Stomach (tissue), 8 donors: ENCODE measurements at regions not wholly inside any gene's neighbourhood (a gene's known extent, or its start where the extent isn't known, plus 50 kb on each side); places are given as distances from the start of the nearest gene placed in this dataset.

Experiments
- DNase-seq, 2 donors: peaks; one replicate each; pipeline versions ENCODE4 v3.0.0 to v3.0.0-alpha.2; 2013 to 2019
- H3K27ac ChIP-seq, 5 donors: fragments of 200-600 bp in 4 of 5; sonication (generic) in 4 of 5; one replicate each; pipeline ENCODE4 v1.5.1; 2013 to 2019; ENCODE audit warnings: mild to moderate bottlenecking in 1 of 5, moderate library complexity in 1 of 5
- H3K27me3 ChIP-seq, 3 donors: fragments of 200-600 bp; sonication (generic); one replicate each; pipeline ENCODE4 v1.5.1; 2017 to 2019; ENCODE audit warnings: mixed run types in 1 of 3
- H3K36me3 ChIP-seq, 4 donors: fragments of 200-600 bp; sonication (generic); 1 replicate in 3 of 4; 2 replicates in 1 of 4; pipeline ENCODE4 v1.5.1; 2016 to 2019
- H3K4me1 ChIP-seq, 4 donors: fragments of 200-600 bp; sonication (generic); one replicate each; pipeline ENCODE4 v1.5.1; 2016 to 2019
- H3K4me3 ChIP-seq, 4 donors: fragments of 200-600 bp; sonication (generic) in 3 of 4; one replicate each; pipeline ENCODE4 v1.5.1; 2016 to 2019; ENCODE audit warnings: mild to moderate bottlenecking in 1 of 4
- H3K9me3 ChIP-seq, 4 donors: fragments of 200-600 bp; sonication (generic); one replicate each; pipeline ENCODE4 v1.5.1; 2016 to 2019
- CTCF ChIP-seq, 7 experiments: fragments of 450-650 bp in 4 of 7; fragments of 200-600 bp in 3 of 7; sonication (generic) in 3 of 7; IDR thresholded peaks; one replicate each; pipeline ENCODE4 v1.5.1; 2016 to 2019; ENCODE audit warnings: antibody characterized with exemption in 7 of 7, control low read depth in 2 of 7, mild to moderate bottlenecking in 1 of 7
- EP300 ChIP-seq: sonication (generic); formaldehyde crosslinking; IDR thresholded peaks from one replicate; pipeline ENCODE4 v1.6.1; 2017; ENCODE audit warnings: antibody characterized with exemption
- POLR2A ChIP-seq, 4 donors: fragments of 450-650 bp; IDR thresholded peaks; one replicate each; pipeline ENCODE4 v1.6.1; 2016; ENCODE audit warnings: antibody characterized with exemption in 4 of 4, control low read depth in 2 of 4, mild to moderate bottlenecking in 1 of 4, moderate library complexity in 1 of 4
- POLR2AphosphoS5 ChIP-seq, 3 donors: sonication (generic); formaldehyde crosslinking; IDR thresholded peaks; one replicate each; pipeline ENCODE4 v1.6.1; 2016; ENCODE audit warnings: antibody characterized with exemption in 3 of 3
- WGBS, 5 donors: extraction: QIAGEN DNeasy Blood & Tissue Kit in 3 of 5; methylation state at CpG; one replicate each; pipeline versions ENCODE4 v1.1.5 to v1.1.7; 2013 to 2018; 5-methylcytosine and 5-hydroxymethylcytosine counted together
- intact Hi-C: fragments of 100-400 bp; cut with DNase I; formaldehyde crosslinking; loops from one replicate; pipeline ENCODE4 v1.15.1; 2023; ENCODE audit warnings: low total_unique reads
- donor health status: healthy with polysubstance abuse.
- donor health status: Bipolar disorder and iron deficiency.
- donor health status: healthy.

DNA sequence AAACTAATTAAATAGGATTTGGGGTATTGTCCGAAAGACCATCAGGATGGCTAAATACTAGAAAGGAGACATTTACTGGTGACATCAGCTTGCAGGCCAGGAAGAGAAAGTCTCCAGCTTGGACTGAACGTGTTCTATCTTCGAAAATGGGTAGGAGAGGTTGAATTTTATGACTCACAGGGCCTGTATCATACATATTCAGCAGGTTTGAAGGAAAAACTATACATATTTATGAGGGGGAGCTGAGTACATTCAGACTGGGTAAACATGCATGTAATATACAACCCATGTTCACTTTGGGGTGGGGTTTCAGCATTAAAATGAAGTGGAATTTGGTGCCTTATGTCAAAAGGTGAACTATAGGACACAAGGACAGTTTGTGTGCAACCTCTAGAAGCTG is 129.3 kb upstream of the CRBN start:
- Histone ChIP-seq H3K4me1 (no peaks in the 10 kb centered on the region), H3K27me3 (no peaks in the 10 kb centered on the region), H3K9me3 (no peaks in the 10 kb centered on the region), H3K4me3 (no peak overlapping the region), H3K36me3 (no peaks in the 10 kb centered on the region), H3K27ac (no peak overlapping the region)
- no peak for DNase-seq
- TF ChIP-seq POLR2A (IDR thresholded peaks at IDR 0.05) (no peak), CTCF (IDR thresholded peaks at IDR 0.05) (no peak), EP300 (no peak), POLR2AphosphoS5 (IDR thresholded peaks at IDR 0.05) (no peak)
- WGBS, 5 donors: 65 to 90% (median 75%) methylated on average over 3 of the region's 3 CpGs
- intact Hi-C loops: no loop called here

DNA sequence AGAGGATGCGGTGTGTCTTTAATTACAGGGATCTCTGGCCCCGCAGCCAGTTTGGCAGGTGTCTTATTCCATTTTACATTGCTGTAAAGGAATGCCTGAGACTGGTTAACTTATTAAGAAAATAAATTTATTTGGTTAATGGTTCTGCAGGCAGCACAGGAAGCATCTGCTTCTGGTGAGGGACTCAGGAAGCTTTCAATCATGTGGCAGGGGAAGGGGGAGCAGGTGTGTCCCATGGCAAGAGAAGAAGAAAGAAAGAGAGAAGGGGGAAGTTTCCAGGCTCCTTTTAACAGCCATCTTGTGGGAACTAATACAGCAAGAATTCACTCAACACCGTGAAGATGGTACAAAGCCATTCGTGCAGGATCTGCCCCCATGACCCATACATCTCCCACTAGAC is 128.0 kb upstream of the CRBN start:
- TF ChIP-seq POLR2AphosphoS5 (IDR thresholded peaks at IDR 0.05): no peak
- TF ChIP-seq POLR2A (IDR thresholded peaks at IDR 0.05): no peak
- TF ChIP-seq EP300: no peak
- no peak for TF ChIP-seq CTCF (IDR thresholded peaks at IDR 0.05)
- Histone ChIP-seq H3K36me3 (no peaks in the 10 kb centered on the region), H3K4me1 (no peaks in the 10 kb centered on the region), H3K4me3 (no peak overlapping the region), H3K27ac (no peak overlapping the region), H3K27me3 (no peaks in the 10 kb centered on the region), H3K9me3 (no peaks in the 10 kb centered on the region)
- WGBS, 5 donors: 53 to 66% (median 61%) methylated on average over 4 of the region's 4 CpGs
- peak in 1 of 2 donors; percentile 6 for DNase-seq
- intact Hi-C loops: no loop called here

DNA sequence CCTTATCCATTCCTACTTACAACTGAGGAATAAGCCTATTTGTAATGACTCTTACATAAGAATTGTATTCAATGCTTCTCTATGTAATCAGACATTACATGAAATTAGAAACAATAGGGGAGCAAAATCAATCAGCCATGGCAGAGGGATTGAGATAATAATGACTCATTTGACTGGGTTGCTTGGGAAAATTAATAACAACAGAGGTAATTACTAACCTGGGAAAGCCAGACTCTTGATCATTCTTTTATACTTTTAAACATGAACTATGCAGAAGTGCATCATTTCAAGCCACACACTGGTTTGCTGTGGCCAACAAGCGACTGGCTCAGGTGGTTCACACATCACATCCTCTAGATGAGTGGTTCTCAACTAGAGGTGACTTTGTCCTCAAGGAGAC is 126.3 kb upstream of the CRBN start:
- WGBS, 5 donors: 61 to 77% (median 68%) methylated on average over 1 of the region's 1 CpG
- DNase-seq: no peak
- Histone ChIP-seq H3K27me3 (no peaks in the 10 kb centered on the region), H3K27ac (no peak overlapping the region), H3K9me3 (no peaks in the 10 kb centered on the region), H3K36me3 (no peaks in the 10 kb centered on the region), H3K4me1 (no peaks in the 10 kb centered on the region), H3K4me3 (no peak overlapping the region)
- TF ChIP-seq CTCF (IDR thresholded peaks at IDR 0.05) (no peak), POLR2A (IDR thresholded peaks at IDR 0.05) (no peak), EP300 (no peak), POLR2AphosphoS5 (IDR thresholded peaks at IDR 0.05) (no peak)
- intact Hi-C loops: no loop called here

DNA sequence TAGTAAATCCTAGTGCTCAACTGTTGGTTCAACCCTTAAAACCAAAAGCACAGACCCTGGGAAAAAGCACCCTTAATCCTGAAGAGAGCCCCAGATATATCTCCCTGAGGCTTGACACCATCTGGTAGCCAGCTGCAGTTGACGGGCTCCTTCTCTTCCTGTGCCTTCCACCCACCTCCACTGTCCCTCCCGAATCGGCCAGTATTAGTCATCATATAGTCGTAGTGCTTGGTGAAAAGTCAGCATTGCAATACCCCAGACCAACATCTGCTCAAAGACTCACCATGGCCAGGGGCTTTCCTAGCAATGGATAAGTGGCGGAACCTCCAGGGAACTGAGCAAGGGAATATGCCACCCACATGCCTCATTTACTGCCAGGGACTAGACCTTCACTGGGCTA is 125.6 kb upstream of the CRBN start:
- WGBS, 5 donors: 54 to 69% (median 67%) methylated on average over 5 of the region's 5 CpGs
- Histone ChIP-seq H3K36me3 (no peaks in the 10 kb centered on the region), H3K4me1 (no peaks in the 10 kb centered on the region), H3K27me3 (no peaks in the 10 kb centered on the region), H3K4me3 (no peak overlapping the region), H3K27ac (no peak overlapping the region), H3K9me3 (no peaks in the 10 kb centered on the region)
- intact Hi-C loops: no loop called here
- no peak for TF ChIP-seq POLR2A (IDR thresholded peaks at IDR 0.05)
- TF ChIP-seq POLR2AphosphoS5 (IDR thresholded peaks at IDR 0.05): no peak
- no peak for TF ChIP-seq EP300
- TF ChIP-seq CTCF (IDR thresholded peaks at IDR 0.05): no peak
- no peak for DNase-seq
